Panc1 (cell line): ENCODE measurements at regions not wholly inside any gene's neighbourhood (a gene's known extent, or its start where the extent isn't known, plus 50 kb on each side); places are given as distances from the start of the nearest gene placed in this dataset.

Experiments used
- ATAC-seq: fragments of 200-7000 bp; cut with Tn5 transposase; 2 replicates; pipeline ENCODE4 v1.9.1; 2020; ENCODE audit warnings: mild to moderate bottlenecking, moderate library complexity
- BruUV-seq: library from RNA; stranded (reverse); fragments of 400-500 nt; replicated peaks from 2 replicates; lab custom pipeline; 2021; lab: Mats Ljungman, UMichigan
- CTCF ChIA-PET: fragments of 300-600 bp; sonication (Branson Sonifier 250); formaldehyde crosslinking; loops from one replicate; lab custom pipeline; 2022; ENCODE audit warnings: antibody characterized with exemption; lab: Charles Lee
- POLR2A ChIA-PET: fragments of 300-600 bp; sonication (Branson Sonifier 250); formaldehyde crosslinking; loops from one replicate; lab custom pipeline; 2022; ENCODE audit warnings: antibody characterized with exemption; lab: Charles Lee
- DNase-seq: peaks from one replicate; pipeline ENCODE4 v3.0.0-alpha.2; 2010; ENCODE audit warnings: low read depth, low spot score
- H3K27ac ChIP-seq: 2 replicates; pipeline ENCODE4 v1.5.1; 2011; ENCODE audit warnings: mild to moderate bottlenecking, low read length, inconsistent platforms
- H3K27me3 ChIP-seq: fragments of 200-500 bp; sonication (Bioruptor generic); 2 replicates; pipeline ENCODE4 v1.6.0; 2014; ENCODE audit warnings: low read length, inconsistent platforms; ENCODE audit not compliant: control insufficient read depth, insufficient read depth
- H3K36me3 ChIP-seq: fragments of 200-500 bp; sonication (Bioruptor generic); 2 replicates; pipeline ENCODE4 v1.5.1; 2014; ENCODE audit warnings: inconsistent platforms, mild to moderate bottlenecking, low read length, moderate library complexity; ENCODE audit not compliant: control insufficient read depth, insufficient read depth
- H3K4me1 ChIP-seq: 2 replicates; pipeline ENCODE4 v1.5.1; 2011; ENCODE audit warnings: inconsistent platforms, mild to moderate bottlenecking, low read length, moderate library complexity; ENCODE audit not compliant: control insufficient read depth, insufficient read depth
- H3K4me3 ChIP-seq, 2 experiments: 2 replicates each; pipeline ENCODE4 v1.5.1; 2011 to 2012; ENCODE audit warnings: low read depth in 2 of 2, low read length in 2 of 2, mild to moderate bottlenecking in 2 of 2, inconsistent platforms in 1 of 2, moderate library complexity in 1 of 2
- H3K9me3 ChIP-seq: fragments of 200-500 bp; sonication (Bioruptor generic); 2 replicates; pipeline ENCODE4 v1.5.1; 2014; ENCODE audit warnings: low read depth, mild to moderate bottlenecking, inconsistent platforms, low read length, moderate library complexity; ENCODE audit not compliant: control insufficient read depth, insufficient read depth
- POLR2AphosphoS5 ChIP-seq: IDR thresholded peaks from 2 replicates; pipeline ENCODE4 v1.6.1; 2012; ENCODE audit warnings: mild to moderate bottlenecking, low read depth, low read length, moderate library complexity
- SIN3A ChIP-seq: IDR thresholded peaks from 2 replicates; pipeline ENCODE4 v1.6.1; 2012; ENCODE audit warnings: low read depth, mild to moderate bottlenecking, low read length, moderate library complexity, borderline replicate concordance; ENCODE audit not compliant: insufficient read depth
- TCF7L2 ChIP-seq: IDR thresholded peaks from 2 replicates; pipeline ENCODE4 v1.6.1; 2011; ENCODE audit warnings: mild to moderate bottlenecking, low read depth, low read length, inconsistent platforms
- in situ Hi-C: cut with HindIII; loops from 2 replicates; pipeline ENCODE4 v1.10.0; 2016; ENCODE audit warnings: low sequenced_read_pairs, low pct_unique_long_range_greater_than_20kb
- intact Hi-C: fragments of 100-400 bp; cut with micrococcal nuclease; formaldehyde crosslinking; loops from one replicate; pipeline ENCODE4 v1.10.0; 2022; ENCODE audit not compliant: unreplicated experiment
- TF ChIP-seq, protein P1 (sequence below): fragments of 450-650 bp; IDR thresholded peaks from 2 replicates; pipeline ENCODE4 v1.5.1; 2017; ENCODE audit warnings: mild to moderate bottlenecking
- TF ChIP-seq, protein P2 (sequence below), 2 experiments: IDR thresholded peaks; 2 replicates each; pipeline ENCODE4 v1.6.1; 2011 to 2012; ENCODE audit warnings: low read depth in 2 of 2, control low read depth in 1 of 2, low read length in 1 of 2, mild to moderate bottlenecking in 1 of 2, moderate library complexity in 1 of 2; ENCODE audit not compliant: insufficient read depth in 1 of 2

DNA sequence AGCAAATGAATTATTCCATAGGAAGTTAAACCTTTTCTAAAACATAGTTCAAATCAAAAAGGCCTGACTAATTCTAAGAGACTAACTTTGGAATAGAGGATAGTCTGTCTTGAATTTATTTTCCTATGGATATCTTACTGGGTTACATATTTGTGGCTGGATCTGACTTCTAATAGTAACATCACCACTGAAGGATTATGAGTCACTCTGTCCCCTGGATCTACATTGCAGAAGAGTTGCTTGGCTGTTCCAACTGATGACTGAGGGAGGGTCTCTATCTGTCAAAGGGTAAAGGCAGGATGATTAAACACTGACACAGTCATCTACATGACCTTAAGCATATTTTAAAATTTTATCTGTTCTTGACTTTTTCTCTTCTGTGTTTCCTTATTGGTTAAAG is 119.6 kb upstream of the FST start:
- CTCF ChIA-PET, result no interaction called here
- no peak overlapping the region for H3K4me3 ChIP-seq
- TF ChIP-seq POLR2AphosphoS5, result no peak
- TF ChIP-seq SIN3A, result no peak
- no peak for TF ChIP-seq TCF7L2
- TF ChIP-seq, protein P1, sequence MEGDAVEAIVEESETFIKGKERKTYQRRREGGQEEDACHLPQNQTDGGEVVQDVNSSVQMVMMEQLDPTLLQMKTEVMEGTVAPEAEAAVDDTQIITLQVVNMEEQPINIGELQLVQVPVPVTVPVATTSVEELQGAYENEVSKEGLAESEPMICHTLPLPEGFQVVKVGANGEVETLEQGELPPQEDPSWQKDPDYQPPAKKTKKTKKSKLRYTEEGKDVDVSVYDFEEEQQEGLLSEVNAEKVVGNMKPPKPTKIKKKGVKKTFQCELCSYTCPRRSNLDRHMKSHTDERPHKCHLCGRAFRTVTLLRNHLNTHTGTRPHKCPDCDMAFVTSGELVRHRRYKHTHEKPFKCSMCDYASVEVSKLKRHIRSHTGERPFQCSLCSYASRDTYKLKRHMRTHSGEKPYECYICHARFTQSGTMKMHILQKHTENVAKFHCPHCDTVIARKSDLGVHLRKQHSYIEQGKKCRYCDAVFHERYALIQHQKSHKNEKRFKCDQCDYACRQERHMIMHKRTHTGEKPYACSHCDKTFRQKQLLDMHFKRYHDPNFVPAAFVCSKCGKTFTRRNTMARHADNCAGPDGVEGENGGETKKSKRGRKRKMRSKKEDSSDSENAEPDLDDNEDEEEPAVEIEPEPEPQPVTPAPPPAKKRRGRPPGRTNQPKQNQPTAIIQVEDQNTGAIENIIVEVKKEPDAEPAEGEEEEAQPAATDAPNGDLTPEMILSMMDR, result no peak
- TF ChIP-seq, protein P2, sequence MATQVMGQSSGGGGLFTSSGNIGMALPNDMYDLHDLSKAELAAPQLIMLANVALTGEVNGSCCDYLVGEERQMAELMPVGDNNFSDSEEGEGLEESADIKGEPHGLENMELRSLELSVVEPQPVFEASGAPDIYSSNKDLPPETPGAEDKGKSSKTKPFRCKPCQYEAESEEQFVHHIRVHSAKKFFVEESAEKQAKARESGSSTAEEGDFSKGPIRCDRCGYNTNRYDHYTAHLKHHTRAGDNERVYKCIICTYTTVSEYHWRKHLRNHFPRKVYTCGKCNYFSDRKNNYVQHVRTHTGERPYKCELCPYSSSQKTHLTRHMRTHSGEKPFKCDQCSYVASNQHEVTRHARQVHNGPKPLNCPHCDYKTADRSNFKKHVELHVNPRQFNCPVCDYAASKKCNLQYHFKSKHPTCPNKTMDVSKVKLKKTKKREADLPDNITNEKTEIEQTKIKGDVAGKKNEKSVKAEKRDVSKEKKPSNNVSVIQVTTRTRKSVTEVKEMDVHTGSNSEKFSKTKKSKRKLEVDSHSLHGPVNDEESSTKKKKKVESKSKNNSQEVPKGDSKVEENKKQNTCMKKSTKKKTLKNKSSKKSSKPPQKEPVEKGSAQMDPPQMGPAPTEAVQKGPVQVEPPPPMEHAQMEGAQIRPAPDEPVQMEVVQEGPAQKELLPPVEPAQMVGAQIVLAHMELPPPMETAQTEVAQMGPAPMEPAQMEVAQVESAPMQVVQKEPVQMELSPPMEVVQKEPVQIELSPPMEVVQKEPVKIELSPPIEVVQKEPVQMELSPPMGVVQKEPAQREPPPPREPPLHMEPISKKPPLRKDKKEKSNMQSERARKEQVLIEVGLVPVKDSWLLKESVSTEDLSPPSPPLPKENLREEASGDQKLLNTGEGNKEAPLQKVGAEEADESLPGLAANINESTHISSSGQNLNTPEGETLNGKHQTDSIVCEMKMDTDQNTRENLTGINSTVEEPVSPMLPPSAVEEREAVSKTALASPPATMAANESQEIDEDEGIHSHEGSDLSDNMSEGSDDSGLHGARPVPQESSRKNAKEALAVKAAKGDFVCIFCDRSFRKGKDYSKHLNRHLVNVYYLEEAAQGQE (IDR thresholded peaks at IDR 0.05; ENCODE audit: insufficient read depth in 1 of 2, low read depth in 2 of 2, low read length in 1 of 2), result no peak
- no peak overlapping the region for H3K27ac ChIP-seq
- H3K36me3 ChIP-seq, result no peaks in the 10 kb centered on the region
- H3K9me3 ChIP-seq, result no peaks in the 10 kb centered on the region; the same call in 1 of the 2 replicates
- H3K4me1 ChIP-seq, result no peaks in the 10 kb centered on the region
- DNase-seq (no peak), ATAC-seq (no peak)
- H3K27me3 ChIP-seq, result no peaks in the 10 kb centered on the region
- no TSS peak for BruUV-seq
- in situ Hi-C loops, result no loop called here
- POLR2A ChIA-PET, result no interaction called here
- intact Hi-C loops, result no loop called here

DNA sequence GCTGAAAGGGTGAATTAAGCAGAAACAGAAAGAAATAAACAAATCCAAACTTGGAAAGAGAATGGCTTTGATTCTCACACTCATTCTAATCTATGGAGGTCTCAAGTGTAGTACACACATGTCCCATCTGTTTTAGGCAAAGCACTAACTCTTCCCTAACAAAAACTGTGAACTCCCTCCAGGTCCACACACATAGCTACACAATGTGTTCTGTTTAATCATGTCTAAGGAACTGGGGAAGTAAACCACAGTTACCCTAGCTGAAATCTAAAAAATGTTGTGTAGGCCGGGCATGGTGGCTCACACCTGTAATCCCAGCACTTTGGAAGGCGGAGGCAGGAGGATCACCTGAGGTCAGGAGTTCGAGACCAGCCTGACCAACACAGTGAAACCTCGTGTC is 118.7 kb upstream of the FST start:
- Histone ChIP-seq H3K9me3 (no peaks in the 10 kb centered on the region; the same call in 1 of the 2 replicates), H3K4me3 (no peak overlapping the region), H3K27ac (no peak overlapping the region), H3K4me1 (no peaks in the 10 kb centered on the region), H3K36me3 (no peaks in the 10 kb centered on the region), H3K27me3 (no peaks in the 10 kb centered on the region)
- TF ChIP-seq, protein P2 (IDR thresholded peaks at IDR 0.05; ENCODE audit: insufficient read depth in 1 of 2, low read depth in 2 of 2, low read length in 1 of 2), result no peak
- TF ChIP-seq POLR2AphosphoS5, result no peak
- no peak for TF ChIP-seq TCF7L2
- intact Hi-C loops (no loop called here), in situ Hi-C loops (no loop called here)
- POLR2A ChIA-PET, result no interaction called here
- CTCF ChIA-PET, result no interaction called here
- ATAC-seq (no peak), DNase-seq (no peak)
- BruUV-seq, result no TSS peak
